Progenitor cell of endocrine pancreas (in vitro differentiated cells): ENCODE measurements at regions not wholly inside any gene's neighbourhood (a gene's known extent, or its start where the extent isn't known, plus 50 kb on each side); places are given as distances from the start of the nearest gene placed in this dataset.

Experiments used
- DNase-seq: peaks from one replicate; pipeline ENCODE4 v3.0.0; 2021; ENCODE audit warnings: low spot score; ENCODE audit not compliant: unreplicated experiment
- H3K27ac Mint-ChIP-seq: 2 replicates; pipeline ENCODE4 v1.8.0; 2021; ENCODE audit warnings: mild to moderate bottlenecking, moderate library complexity, mixed read lengths
- H3K27me3 Mint-ChIP-seq: 2 replicates; pipeline ENCODE4 v1.8.0; 2021; ENCODE audit warnings: mixed read lengths
- H3K36me3 Mint-ChIP-seq: 2 replicates; pipeline ENCODE4 v1.8.0; 2022; ENCODE audit warnings: mixed read lengths; ENCODE audit not compliant: insufficient read depth
- H3K4me1 Mint-ChIP-seq: 2 replicates; pipeline ENCODE4 v1.8.0; 2021; ENCODE audit warnings: low read depth, mixed read lengths
- H3K4me3 Mint-ChIP-seq: 2 replicates; pipeline ENCODE4 v1.8.0; 2021; ENCODE audit warnings: low read depth, mild to moderate bottlenecking, moderate library complexity, mixed read lengths
- H3K9me3 Mint-ChIP-seq: 2 replicates; pipeline ENCODE4 v1.8.0; 2021; ENCODE audit warnings: low read depth, mixed read lengths
- TF ChIP-seq, protein P1 (sequence below): fragments of 200-600 bp; sonication (generic); IDR thresholded peaks from one replicate; pipeline ENCODE4 v1.5.0; 2021; ENCODE audit warnings: antibody characterized with exemption, mild to moderate bottlenecking; ENCODE audit not compliant: unreplicated experiment

DNA sequence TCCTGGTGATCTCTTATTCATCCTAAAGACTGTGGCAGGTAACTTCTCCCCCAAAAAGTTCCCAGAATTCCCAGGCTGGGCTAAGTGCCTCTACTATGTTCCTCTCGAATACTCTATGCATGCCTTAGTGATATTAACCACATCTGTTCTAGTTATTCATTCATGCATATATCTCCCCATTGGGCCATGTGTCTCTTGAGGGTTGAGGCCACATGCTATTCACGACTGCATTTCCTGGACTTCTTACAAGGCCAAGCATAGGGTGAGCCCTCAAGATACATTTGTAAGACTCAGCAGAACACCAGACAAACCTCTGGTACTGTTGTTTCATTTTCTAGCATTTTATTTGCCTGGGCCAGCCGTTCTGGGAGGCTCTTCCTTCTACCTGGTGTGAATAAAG is 117.0 kb downstream of the EN1 start:
- no peak for DNase-seq
- Mint-ChIP-seq H3K4me3 (no peak overlapping the region), H3K27ac (no peak overlapping the region), H3K36me3 (no peaks in the 10 kb centered on the region), H3K9me3 (peaks cover 13% of the 10 kb centered on the region), H3K27me3 (peaks cover 26% of the 10 kb centered on the region), H3K4me1 (no peaks in the 10 kb centered on the region)
- TF ChIP-seq, protein P1, sequence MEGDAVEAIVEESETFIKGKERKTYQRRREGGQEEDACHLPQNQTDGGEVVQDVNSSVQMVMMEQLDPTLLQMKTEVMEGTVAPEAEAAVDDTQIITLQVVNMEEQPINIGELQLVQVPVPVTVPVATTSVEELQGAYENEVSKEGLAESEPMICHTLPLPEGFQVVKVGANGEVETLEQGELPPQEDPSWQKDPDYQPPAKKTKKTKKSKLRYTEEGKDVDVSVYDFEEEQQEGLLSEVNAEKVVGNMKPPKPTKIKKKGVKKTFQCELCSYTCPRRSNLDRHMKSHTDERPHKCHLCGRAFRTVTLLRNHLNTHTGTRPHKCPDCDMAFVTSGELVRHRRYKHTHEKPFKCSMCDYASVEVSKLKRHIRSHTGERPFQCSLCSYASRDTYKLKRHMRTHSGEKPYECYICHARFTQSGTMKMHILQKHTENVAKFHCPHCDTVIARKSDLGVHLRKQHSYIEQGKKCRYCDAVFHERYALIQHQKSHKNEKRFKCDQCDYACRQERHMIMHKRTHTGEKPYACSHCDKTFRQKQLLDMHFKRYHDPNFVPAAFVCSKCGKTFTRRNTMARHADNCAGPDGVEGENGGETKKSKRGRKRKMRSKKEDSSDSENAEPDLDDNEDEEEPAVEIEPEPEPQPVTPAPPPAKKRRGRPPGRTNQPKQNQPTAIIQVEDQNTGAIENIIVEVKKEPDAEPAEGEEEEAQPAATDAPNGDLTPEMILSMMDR = no peak

DNA sequence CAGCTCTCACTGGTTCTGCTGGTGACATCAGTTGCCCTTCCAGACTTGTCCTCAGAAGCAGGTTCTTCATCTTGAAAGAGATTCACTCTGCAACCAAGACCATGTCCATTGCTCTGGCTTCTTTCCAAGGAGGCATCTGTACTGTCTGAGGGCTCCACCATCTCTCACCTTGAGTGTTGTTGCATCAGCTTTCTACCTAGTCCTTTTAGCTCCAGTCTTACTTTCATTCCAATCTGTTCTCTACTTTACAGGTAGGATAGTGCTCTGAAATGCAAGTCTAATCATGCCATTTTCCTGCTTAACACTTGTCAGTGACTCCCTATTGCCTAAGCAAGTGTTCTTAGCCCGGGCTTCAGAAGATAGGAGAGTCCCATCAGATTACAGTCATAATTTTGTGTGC is 117.7 kb downstream of the EN1 start:
- Mint-ChIP-seq H3K27me3 (peaks cover 27% of the 10 kb centered on the region), H3K4me3 (no peak overlapping the region), H3K27ac (no peak overlapping the region), H3K36me3 (no peaks in the 10 kb centered on the region), H3K4me1 (no peaks in the 10 kb centered on the region), H3K9me3 (peaks cover 13% of the 10 kb centered on the region)
- TF ChIP-seq, protein P1 = no peak
- DNase-seq = no peak

DNA sequence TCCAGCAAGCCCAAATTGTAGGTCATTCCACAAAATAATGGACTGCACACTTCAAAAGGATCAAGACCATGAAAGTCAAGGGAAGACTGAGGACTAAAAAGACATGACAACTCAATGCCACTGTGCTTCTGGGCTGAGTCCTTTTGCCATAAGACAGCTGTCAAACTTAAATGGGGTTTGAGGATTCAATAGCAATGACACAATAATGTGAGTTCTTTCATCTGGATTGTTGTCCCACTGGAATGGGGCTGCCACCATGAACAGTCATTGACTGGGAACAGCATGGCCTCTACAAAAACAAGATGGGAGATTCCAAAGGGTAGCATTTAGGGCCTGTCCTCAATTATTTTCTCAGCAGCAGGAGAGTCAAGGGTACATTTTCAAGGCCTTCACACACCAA is 118.5 kb downstream of the EN1 start:
- DNase-seq = no peak
- H3K9me3 Mint-ChIP-seq = peaks cover 13% of the 10 kb centered on the region
- H3K4me3 Mint-ChIP-seq = no peak overlapping the region
- H3K27me3 Mint-ChIP-seq = peaks cover 27% of the 10 kb centered on the region
- no peaks in the 10 kb centered on the region for H3K36me3 Mint-ChIP-seq
- H3K4me1 Mint-ChIP-seq = no peaks in the 10 kb centered on the region
- H3K27ac Mint-ChIP-seq = no peak overlapping the region
- TF ChIP-seq, protein P1 = no peak

DNA sequence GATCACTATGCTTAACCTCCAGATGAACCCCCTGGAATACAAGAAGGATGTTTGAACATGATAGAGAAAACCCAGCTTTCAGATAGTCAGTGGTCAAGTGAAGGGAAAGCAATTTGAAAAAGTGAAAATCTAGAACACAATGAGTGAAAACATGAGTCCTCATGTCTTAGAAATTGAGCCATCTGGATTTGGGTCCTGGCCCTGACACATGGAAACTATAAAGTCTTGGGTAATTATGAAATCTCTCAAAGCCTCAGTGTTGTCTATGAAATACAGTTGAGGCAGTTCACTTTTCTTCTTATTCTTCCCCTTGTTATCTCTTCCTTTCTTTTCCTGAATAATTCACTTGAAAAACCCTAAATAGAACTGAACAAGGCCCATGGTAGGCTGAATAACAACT is 120.6 kb downstream of the EN1 start:
- Mint-ChIP-seq H3K4me1 (no peaks in the 10 kb centered on the region), H3K36me3 (no peaks in the 10 kb centered on the region), H3K27me3 (peaks cover 22% of the 10 kb centered on the region), H3K27ac (no peak overlapping the region), H3K4me3 (no peak overlapping the region), H3K9me3 (peaks cover 13% of the 10 kb centered on the region)
- TF ChIP-seq, protein P1 = no peak
- DNase-seq = no peak

DNA sequence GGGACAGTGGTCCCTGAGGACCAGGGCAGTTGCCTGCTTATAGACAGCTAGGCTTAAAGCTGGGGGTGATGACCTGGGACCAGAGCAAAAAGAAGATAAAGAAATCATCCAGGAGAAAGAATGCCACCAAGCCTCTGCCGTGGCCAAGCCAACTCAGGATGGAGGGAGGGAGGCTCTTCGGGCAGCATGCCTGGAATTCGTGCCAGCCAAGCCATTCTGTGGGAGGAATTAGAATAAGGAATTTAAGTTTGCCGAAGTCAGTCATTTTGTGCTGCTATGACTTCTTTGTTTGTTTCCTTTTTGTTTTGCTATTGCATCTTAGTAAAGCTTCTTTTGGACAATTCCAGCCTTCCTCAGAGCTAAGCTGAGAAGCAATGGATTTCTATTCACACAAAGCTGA is 124.1 kb downstream of the EN1 start:
- H3K27ac Mint-ChIP-seq = no peak overlapping the region
- H3K9me3 Mint-ChIP-seq = peaks cover 10% of the 10 kb centered on the region
- TF ChIP-seq, protein P1 = no peak
- no peaks in the 10 kb centered on the region for H3K4me1 Mint-ChIP-seq
- no peak for DNase-seq
- H3K27me3 Mint-ChIP-seq = peaks cover 9% of the 10 kb centered on the region
- H3K36me3 Mint-ChIP-seq = no peaks in the 10 kb centered on the region
- H3K4me3 Mint-ChIP-seq = no peak overlapping the region
